IMR-90 (cell line): ENCODE measurements at regions not wholly inside any gene's neighbourhood (a gene's known extent, or its start where the extent isn't known, plus 50 kb on each side); places are given as distances from the start of the nearest gene placed in this dataset.

ENCODE experiments used
- ATAC-seq: fragments of 200-7000 bp; cut with Tn5 transposase; 2 replicates; pipeline ENCODE4 v1.9.1; 2020; ENCODE audit warnings: low read depth, mild to moderate bottlenecking, moderate library complexity
- BruUV-seq: library from RNA; stranded (reverse); fragments of 400-500 nt; replicated peaks from 2 replicates; lab custom pipeline; 2021; lab: Mats Ljungman, UMichigan
- CTCF ChIA-PET: fragments of 300-600 bp; formaldehyde crosslinking; extraction: SDS; loops from one replicate; lab custom pipeline; 2021; ENCODE audit warnings: antibody characterized with exemption; lab: Yijun Ruan, JAX
- POLR2A ChIA-PET: fragments of 300-600 bp; sonication (Branson Sonifier 250); formaldehyde crosslinking; loops from one replicate; lab custom pipeline; 2022; ENCODE audit warnings: antibody characterized with exemption; ENCODE audit not compliant: unreplicated experiment; lab: Charles Lee
- DNase-seq: peaks from one replicate; pipeline ENCODE4 v3.0.0; 2013
- H2AFZ ChIP-seq: replicated peaks from 2 replicates; pipeline ENCODE3; 2013; ENCODE audit warnings: low read length, mild to moderate bottlenecking; ENCODE audit not compliant: poor library complexity
- H2AK5ac ChIP-seq: 2 replicates; pipeline ENCODE4 v1.6.1; 2013; ENCODE audit warnings: low read depth, low read length, inconsistent platforms
- H2AK9ac ChIP-seq: replicated peaks from 2 replicates; pipeline ENCODE3; 2013; ENCODE audit warnings: mild to moderate bottlenecking, low read depth, low read length, moderate library complexity; ENCODE audit not compliant: poor library complexity
- H2BK120ac ChIP-seq: 2 replicates; pipeline ENCODE4 v1.6.1; 2013; ENCODE audit warnings: low read depth, low read length, inconsistent platforms
- H2BK15ac ChIP-seq: 3 replicates; pipeline ENCODE4 v1.6.1; 2013; ENCODE audit warnings: low read depth, low read length, inconsistent platforms
- H2BK20ac ChIP-seq: 2 replicates; pipeline ENCODE4 v1.6.1; 2013; ENCODE audit warnings: low read depth, mild to moderate bottlenecking, inconsistent platforms, low read length, moderate library complexity
- H2BK5ac ChIP-seq: 2 replicates; pipeline ENCODE4 v1.6.1; 2013; ENCODE audit warnings: mild to moderate bottlenecking, low read depth, low read length, inconsistent platforms; ENCODE audit not compliant: poor library complexity, severe bottlenecking
- H3K14ac ChIP-seq: replicated peaks from 2 replicates; pipeline ENCODE4 v1.6.1; 2013; ENCODE audit warnings: low read depth, low read length, inconsistent platforms
- H3K18ac ChIP-seq: 2 replicates; pipeline ENCODE4 v1.6.1; 2013; ENCODE audit warnings: low read depth, low read length, control low read depth
- H3K23ac ChIP-seq: 2 replicates; pipeline ENCODE4 v1.6.1; 2013; ENCODE audit warnings: low read depth, low read length, inconsistent platforms
- H3K27ac ChIP-seq: 2 replicates; pipeline ENCODE4 v1.5.1; 2013; ENCODE audit warnings: mild to moderate bottlenecking, control low read depth, low read length; ENCODE audit not compliant: insufficient read depth
- H3K27me3 ChIP-seq: 2 replicates; pipeline ENCODE4 v1.6.1; 2013; ENCODE audit warnings: low read length; ENCODE audit not compliant: control insufficient read depth, insufficient read depth
- H3K36me3 ChIP-seq: 2 replicates; pipeline ENCODE4 v1.6.1; 2013; ENCODE audit warnings: low read length, mixed read lengths; ENCODE audit not compliant: control insufficient read depth, insufficient read depth
- H3K4ac ChIP-seq: 2 replicates; pipeline ENCODE4 v1.6.1; 2013; ENCODE audit warnings: low read depth, low read length, inconsistent platforms
- H3K4me1 ChIP-seq: 2 replicates; pipeline ENCODE4 v1.6.1; 2013; ENCODE audit warnings: low read length, mixed read lengths; ENCODE audit not compliant: control insufficient read depth, insufficient read depth
- H3K4me2 ChIP-seq: 2 replicates; pipeline ENCODE4 v1.6.1; 2013; ENCODE audit warnings: low read depth, mild to moderate bottlenecking, control low read depth, low read length, moderate library complexity
- H3K4me3 ChIP-seq: 2 replicates; pipeline ENCODE4 v1.5.1; 2013; ENCODE audit warnings: low read depth, mild to moderate bottlenecking, control low read depth, low read length, moderate library complexity; ENCODE audit not compliant: insufficient read depth
- H3K56ac ChIP-seq: 2 replicates; pipeline ENCODE4 v1.6.1; 2013; ENCODE audit warnings: low read length, inconsistent platforms; ENCODE audit not compliant: insufficient read depth; ENCODE audit errors: extremely low read depth
- H3K79me1 ChIP-seq, 2 experiments: 2 replicates each; pipeline ENCODE4 v1.6.1; 2013; ENCODE audit warnings: low read length in 2 of 2, inconsistent platforms in 1 of 2, low read depth in 1 of 2
- H3K9ac ChIP-seq: 2 replicates; pipeline ENCODE4 v1.6.1; 2013; ENCODE audit warnings: low read depth, low read length, control low read depth
- H3K9me1 ChIP-seq: 2 replicates; pipeline ENCODE4 v1.6.1; 2013; ENCODE audit warnings: low read length, inconsistent platforms; ENCODE audit not compliant: insufficient read depth
- H3K9me3 ChIP-seq: 2 replicates; pipeline ENCODE4 v1.6.1; 2013; ENCODE audit warnings: low read length; ENCODE audit not compliant: control insufficient read depth, insufficient read depth
- H4K20me1 ChIP-seq: 2 replicates; pipeline ENCODE4 v1.6.1; 2013; ENCODE audit warnings: low read length, inconsistent platforms; ENCODE audit not compliant: insufficient read depth
- H4K5ac ChIP-seq: 2 replicates; pipeline ENCODE4 v1.6.1; 2013; ENCODE audit warnings: mild to moderate bottlenecking, low read depth, low read length, control low read depth
- H4K8ac ChIP-seq, 2 experiments: 2 replicates each; pipeline ENCODE4 v1.6.1; 2013; ENCODE audit warnings: low read depth in 2 of 2, low read length in 2 of 2, control low read depth in 1 of 2, inconsistent platforms in 1 of 2
- H4K91ac ChIP-seq: 2 replicates; pipeline ENCODE4 v1.6.1; 2013; ENCODE audit warnings: low read depth, low read length, inconsistent platforms; ENCODE audit not compliant: insufficient read depth
- FOS ChIP-seq: fragments of 150-350 bp; IDR thresholded peaks from 2 replicates; pipeline ENCODE4 v1.6.1; 2016; ENCODE audit warnings: low read depth, low read length
- MAFK ChIP-seq: IDR thresholded peaks from 2 replicates; pipeline ENCODE4 v1.6.1; 2012; ENCODE audit warnings: low read depth, low read length, improper control_type of control experiment
- MAZ ChIP-seq: IDR thresholded peaks from 2 replicates; pipeline ENCODE4 v1.6.1; 2012; ENCODE audit warnings: low read depth, mild to moderate bottlenecking, low read length, improper control_type of control experiment, moderate library complexity, borderline replicate concordance
- RCOR1 ChIP-seq: IDR thresholded peaks from 2 replicates; pipeline ENCODE4 v1.6.1; 2012; ENCODE audit warnings: mild to moderate bottlenecking, low read length, improper control_type of control experiment; ENCODE audit not compliant: insufficient replicate concordance
- dilution Hi-C: fragments of 300-500 bp; cut with HindIII; formaldehyde crosslinking; loops from one replicate; pipeline ENCODE4 v1.14.3; 2018; ENCODE audit warnings: low sequenced_read_pairs; ENCODE audit not compliant: unreplicated experiment
- in situ Hi-C: fragments of 300-500 bp; cut with MboI; formaldehyde crosslinking; loops from 3 replicates; pipeline ENCODE4 v1.14.3; 2019; ENCODE audit warnings: low sequenced_read_pairs, inconsistent platforms, mixed read lengths
- intact Hi-C: fragments of 100-400 bp; cut with micrococcal nuclease; formaldehyde crosslinking; loops from 2 replicates; pipeline ENCODE4 v1.10.0; 2022

- Histone ChIP-seq H3K4me3 (no peak overlapping the region), H2BK5ac (no peak overlapping the region), H4K5ac (no peak overlapping the region), H4K91ac (no peak overlapping the region), H3K14ac (no peak overlapping the region), H2BK15ac (no peak overlapping the region), H3K9ac (no peak overlapping the region), H3K18ac (no peak overlapping the region), H2AFZ (no peak overlapping the region), H3K4me2 (no peak overlapping the region), H3K56ac (no peak overlapping the region), H4K20me1 (no peaks in the 10 kb centered on the region), H2AK9ac (no peak overlapping the region), H3K9me3 (no peaks in the 10 kb centered on the region), H3K27me3 (no peaks in the 10 kb centered on the region), H2BK20ac (no peak overlapping the region), H2BK120ac (no peak overlapping the region), H4K8ac (no peak overlapping the region), H3K9me1 (no peaks in the 10 kb centered on the region), H3K36me3 (no peaks in the 10 kb centered on the region), H3K23ac (no peak overlapping the region), H2AK5ac (no peak overlapping the region), H3K4me1 (no peaks in the 10 kb centered on the region), H3K79me1 (no peaks in the 10 kb centered on the region), H3K4ac (no peak overlapping the region), H3K27ac (no peak overlapping the region)
- intact Hi-C loops (no loop called here), in situ Hi-C loops (no loop called here), dilution Hi-C loops (no loop called here)
- POLR2A ChIA-PET = no interaction called here
- no peak for TF ChIP-seq MAFK
- TF ChIP-seq RCOR1 = no peak
- TF ChIP-seq MAZ = no peak
- TF ChIP-seq FOS = no peak
- ATAC-seq (no peak), DNase-seq (no peak)
- CTCF ChIA-PET = no interaction called here
- no TSS peak for BruUV-seq
These were observed 569.6 kb downstream of the EBF1 start for GRCh38 chr5:158530115-158530514.
